ENCODE measurements at regions not wholly inside any gene's neighbourhood (a gene's known extent, or its start where the extent isn't known, plus 50 kb on each side); places are given as distances from the start of the nearest gene placed in this dataset.

DNA sequence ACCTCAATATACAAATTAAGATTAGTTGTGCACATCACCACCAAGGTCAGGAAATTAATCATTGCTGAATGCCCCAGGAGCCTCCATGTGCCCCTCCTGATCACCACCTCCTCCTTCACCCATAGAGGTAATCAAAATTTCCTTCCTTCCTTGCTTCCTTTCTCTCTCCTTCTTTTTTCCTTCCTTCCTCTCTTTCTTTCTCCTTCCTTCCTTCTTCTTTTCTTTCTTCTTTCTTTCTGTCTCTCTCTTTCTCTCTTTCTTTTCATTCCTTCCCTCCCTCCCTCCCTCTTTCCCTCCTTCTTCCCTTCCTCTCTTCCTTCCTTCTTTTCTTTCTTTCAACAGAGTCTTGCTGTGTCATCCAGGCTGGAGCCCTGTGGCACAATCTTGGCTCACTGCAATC lies 67.9 kb upstream of the FTH1 start:
- no peak overlapping the region for H3K9ac ChIP-seq (ENCODE audit: low read length)
- TF ChIP-seq EZH2 (IDR thresholded peaks at IDR 0.05; ENCODE audit: insufficient read depth, low read length), result no peak
- TF ChIP-seq, protein P1, sequence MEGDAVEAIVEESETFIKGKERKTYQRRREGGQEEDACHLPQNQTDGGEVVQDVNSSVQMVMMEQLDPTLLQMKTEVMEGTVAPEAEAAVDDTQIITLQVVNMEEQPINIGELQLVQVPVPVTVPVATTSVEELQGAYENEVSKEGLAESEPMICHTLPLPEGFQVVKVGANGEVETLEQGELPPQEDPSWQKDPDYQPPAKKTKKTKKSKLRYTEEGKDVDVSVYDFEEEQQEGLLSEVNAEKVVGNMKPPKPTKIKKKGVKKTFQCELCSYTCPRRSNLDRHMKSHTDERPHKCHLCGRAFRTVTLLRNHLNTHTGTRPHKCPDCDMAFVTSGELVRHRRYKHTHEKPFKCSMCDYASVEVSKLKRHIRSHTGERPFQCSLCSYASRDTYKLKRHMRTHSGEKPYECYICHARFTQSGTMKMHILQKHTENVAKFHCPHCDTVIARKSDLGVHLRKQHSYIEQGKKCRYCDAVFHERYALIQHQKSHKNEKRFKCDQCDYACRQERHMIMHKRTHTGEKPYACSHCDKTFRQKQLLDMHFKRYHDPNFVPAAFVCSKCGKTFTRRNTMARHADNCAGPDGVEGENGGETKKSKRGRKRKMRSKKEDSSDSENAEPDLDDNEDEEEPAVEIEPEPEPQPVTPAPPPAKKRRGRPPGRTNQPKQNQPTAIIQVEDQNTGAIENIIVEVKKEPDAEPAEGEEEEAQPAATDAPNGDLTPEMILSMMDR (IDR thresholded peaks at IDR 0.05; ENCODE audit: insufficient read depth, low read depth, low read length), result no peak
- no peaks in the 10 kb centered on the region for H3K4me1 ChIP-seq (ENCODE audit: insufficient read depth, low read length)
- Mint-ChIP-seq H3K4me1 (ENCODE audit: low read depth, unreplicated experiment) (no peaks in the 10 kb centered on the region), H3K27me3 (ENCODE audit: low read depth, unreplicated experiment) (no peaks in the 10 kb centered on the region), H3K4me3 (ENCODE audit: unreplicated experiment) (no peak overlapping the region), H3K9me3 (ENCODE audit: unreplicated experiment) (peaks cover 18% of the 10 kb centered on the region), H3K27ac (ENCODE audit: unreplicated experiment) (no peak overlapping the region), H3K36me3 (ENCODE audit: low read depth, unreplicated experiment) (no peaks in the 10 kb centered on the region)
- H3K79me2 ChIP-seq (ENCODE audit: insufficient read depth, low read length), result no peaks in the 10 kb centered on the region
- no peak overlapping the region for H2AFZ ChIP-seq (ENCODE audit: low read depth, low read length)
- no peak overlapping the region for H3K27ac ChIP-seq (ENCODE audit: low read depth, low read length)
- no peak for DNase-seq (ENCODE audit: low read depth)
- no peaks in the 10 kb centered on the region for H3K36me3 ChIP-seq (ENCODE audit: insufficient read depth, low read length)
- peaks cover 3% of the 10 kb centered on the region for H3K9me3 ChIP-seq (ENCODE audit: insufficient read depth, low read depth, low read length)
- H3K4me3 ChIP-seq (ENCODE audit: insufficient read depth, low read depth, low read length), result no peak overlapping the region
- no peak overlapping the region for H3K4me2 ChIP-seq (ENCODE audit: low read length)
- no peak for FAIRE-seq
- no peaks in the 10 kb centered on the region for H4K20me1 ChIP-seq (ENCODE audit: insufficient read depth, low read length)
- H3K27me3 ChIP-seq (ENCODE audit: insufficient read depth, low read length), result no peaks in the 10 kb centered on the region

DNA sequence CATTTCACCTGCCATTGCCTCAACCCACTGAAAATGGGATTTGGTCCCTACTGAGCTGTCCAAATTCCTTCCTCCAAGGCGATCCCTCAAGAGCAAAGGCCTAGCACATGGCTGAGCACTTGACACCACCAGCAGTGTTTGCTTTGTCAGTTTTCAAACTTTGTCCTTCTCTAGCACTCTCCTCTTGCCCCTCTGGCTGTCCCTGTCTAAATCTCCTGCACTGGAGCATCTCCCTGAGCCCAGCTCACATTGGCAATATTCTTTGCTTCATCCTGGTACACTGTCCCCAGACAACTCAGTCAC lies 66.6 kb upstream of the FTH1 start:
- no peak for TF ChIP-seq EZH2 (IDR thresholded peaks at IDR 0.05; ENCODE audit: insufficient read depth, low read length)
- TF ChIP-seq, protein P1 (IDR thresholded peaks at IDR 0.05; ENCODE audit: insufficient read depth, low read depth, low read length), result no peak
- Histone ChIP-seq H3K27ac (ENCODE audit: low read depth, low read length) (no peak overlapping the region), H3K4me3 (ENCODE audit: insufficient read depth, low read depth, low read length) (no peak overlapping the region), H2AFZ (ENCODE audit: low read depth, low read length) (no peak overlapping the region), H4K20me1 (ENCODE audit: insufficient read depth, low read length) (no peaks in the 10 kb centered on the region), H3K79me2 (ENCODE audit: insufficient read depth, low read length) (no peaks in the 10 kb centered on the region), H3K27me3 (ENCODE audit: insufficient read depth, low read length) (no peaks in the 10 kb centered on the region), H3K4me1 (ENCODE audit: insufficient read depth, low read length) (no peaks in the 10 kb centered on the region), H3K36me3 (ENCODE audit: insufficient read depth, low read length) (no peaks in the 10 kb centered on the region), H3K9ac (ENCODE audit: low read length) (no peak overlapping the region), H3K9me3 (ENCODE audit: insufficient read depth, low read depth, low read length) (peaks cover 3% of the 10 kb centered on the region), H3K4me2 (ENCODE audit: low read length) (no peak overlapping the region)
- Mint-ChIP-seq H3K27me3 (ENCODE audit: low read depth, unreplicated experiment) (no peaks in the 10 kb centered on the region), H3K9me3 (ENCODE audit: unreplicated experiment) (peaks cover 18% of the 10 kb centered on the region), H3K27ac (ENCODE audit: unreplicated experiment) (no peak overlapping the region), H3K4me1 (ENCODE audit: low read depth, unreplicated experiment) (no peaks in the 10 kb centered on the region), H3K36me3 (ENCODE audit: low read depth, unreplicated experiment) (no peaks in the 10 kb centered on the region), H3K4me3 (ENCODE audit: unreplicated experiment) (no peak overlapping the region)
- DNase-seq (ENCODE audit: low read depth) (no peak), FAIRE-seq (no peak)

DNA sequence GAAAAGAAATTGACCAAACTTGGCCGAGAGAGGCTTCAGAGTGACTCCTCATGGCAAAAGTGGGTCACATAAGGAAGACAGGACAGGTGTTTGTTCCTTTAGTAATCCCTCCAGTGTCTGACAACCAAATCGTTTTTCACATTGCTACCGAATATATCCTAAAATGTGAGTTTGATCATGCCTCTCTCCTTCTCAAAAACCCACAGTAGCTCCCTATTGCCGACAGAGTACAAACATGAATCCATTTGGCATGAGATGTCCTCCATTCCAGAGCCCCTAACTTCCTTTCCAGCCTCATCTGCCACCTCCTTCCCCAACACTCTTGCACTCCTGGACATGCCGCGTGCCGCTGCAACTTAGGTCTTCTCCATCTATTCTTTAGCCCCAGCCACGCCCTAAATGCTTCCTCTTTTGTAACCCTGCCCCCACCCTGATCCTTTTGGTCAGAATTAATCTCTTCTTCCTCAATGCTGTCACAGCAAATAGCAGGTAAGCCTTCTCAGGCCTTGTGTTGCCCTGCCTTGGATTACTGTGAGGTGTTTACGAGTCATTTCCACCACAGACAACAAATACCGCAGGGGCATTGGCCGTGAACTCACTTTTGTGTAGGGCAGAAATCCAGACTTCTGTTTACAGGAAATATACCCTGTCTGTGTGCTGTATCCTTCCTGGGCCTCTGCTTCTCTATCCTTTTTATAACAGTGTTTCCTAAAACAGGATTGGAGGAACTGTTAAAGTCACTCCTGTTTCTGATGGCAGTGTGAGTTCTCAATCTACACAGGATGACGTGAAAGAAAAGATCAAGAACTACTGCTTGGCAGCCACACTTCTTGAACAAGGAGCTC lies 66.0 kb upstream of the FTH1 start:
- TF ChIP-seq EZH2 (IDR thresholded peaks at IDR 0.05; ENCODE audit: insufficient read depth, low read length), result no peak
- TF ChIP-seq, protein P1 (IDR thresholded peaks at IDR 0.05; ENCODE audit: insufficient read depth, low read depth, low read length), result no peak
- DNase-seq (ENCODE audit: low read depth) (no peak), FAIRE-seq (no peak)

More for the DNA sequence above, 66.0 kb upstream of the FTH1 start:
- Histone ChIP-seq H3K27ac (ENCODE audit: low read depth, low read length) (no peak overlapping the region), H3K79me2 (ENCODE audit: insufficient read depth, low read length) (no peaks in the 10 kb centered on the region), H3K4me1 (ENCODE audit: insufficient read depth, low read length) (no peaks in the 10 kb centered on the region), H3K27me3 (ENCODE audit: insufficient read depth, low read length) (no peaks in the 10 kb centered on the region), H3K9me3 (ENCODE audit: insufficient read depth, low read depth, low read length) (peaks cover 3% of the 10 kb centered on the region), H3K4me3 (ENCODE audit: insufficient read depth, low read depth, low read length) (no peak overlapping the region), H3K9ac (ENCODE audit: low read length) (no peak overlapping the region), H3K36me3 (ENCODE audit: insufficient read depth, low read length) (no peaks in the 10 kb centered on the region), H4K20me1 (ENCODE audit: insufficient read depth, low read length) (no peaks in the 10 kb centered on the region), H3K4me2 (ENCODE audit: low read length) (no peak overlapping the region), H2AFZ (ENCODE audit: low read depth, low read length) (no peak overlapping the region)
- Mint-ChIP-seq H3K4me1 (ENCODE audit: low read depth, unreplicated experiment) (no peaks in the 10 kb centered on the region), H3K9me3 (ENCODE audit: unreplicated experiment) (peaks cover 18% of the 10 kb centered on the region), H3K4me3 (ENCODE audit: unreplicated experiment) (no peak overlapping the region), H3K27ac (ENCODE audit: unreplicated experiment) (no peak overlapping the region), H3K36me3 (ENCODE audit: low read depth, unreplicated experiment) (no peaks in the 10 kb centered on the region), H3K27me3 (ENCODE audit: low read depth, unreplicated experiment) (no peaks in the 10 kb centered on the region)
